ENCODE measurements at regions not wholly inside any gene's neighbourhood (a gene's known extent, or its start where the extent isn't known, plus 50 kb on each side); places are given as distances from the start of the nearest gene placed in this dataset. TPM values are rescaled to one million over a fixed set of nuclear protein-coding genes. Genes with fewer than 3 reads are reported as not detected.

DNA sequence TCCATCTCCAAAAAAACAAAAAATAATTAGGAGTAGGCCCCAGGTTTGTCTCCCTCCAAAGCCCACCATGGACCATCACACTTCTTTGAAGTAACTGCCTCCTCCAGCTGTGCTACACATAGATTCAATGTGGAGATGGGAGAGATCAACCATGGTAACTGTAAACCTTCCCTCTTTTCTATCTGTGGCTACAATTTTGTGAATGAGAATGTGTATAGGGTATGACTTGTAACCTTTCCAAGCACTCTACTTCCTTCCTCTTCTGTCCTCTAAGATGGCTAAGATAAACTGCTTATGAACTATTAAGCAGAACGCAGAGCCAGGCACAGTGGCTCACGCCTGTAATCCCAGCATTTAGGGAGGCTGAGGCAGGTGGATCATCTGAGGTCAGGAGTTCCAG lies 55.5 kb upstream of the ATP11B start:
- no peak overlapping the region for H3K4me3 ChIP-seq (ENCODE audit: low read depth, low read length)
- TF ChIP-seq, protein P1, sequence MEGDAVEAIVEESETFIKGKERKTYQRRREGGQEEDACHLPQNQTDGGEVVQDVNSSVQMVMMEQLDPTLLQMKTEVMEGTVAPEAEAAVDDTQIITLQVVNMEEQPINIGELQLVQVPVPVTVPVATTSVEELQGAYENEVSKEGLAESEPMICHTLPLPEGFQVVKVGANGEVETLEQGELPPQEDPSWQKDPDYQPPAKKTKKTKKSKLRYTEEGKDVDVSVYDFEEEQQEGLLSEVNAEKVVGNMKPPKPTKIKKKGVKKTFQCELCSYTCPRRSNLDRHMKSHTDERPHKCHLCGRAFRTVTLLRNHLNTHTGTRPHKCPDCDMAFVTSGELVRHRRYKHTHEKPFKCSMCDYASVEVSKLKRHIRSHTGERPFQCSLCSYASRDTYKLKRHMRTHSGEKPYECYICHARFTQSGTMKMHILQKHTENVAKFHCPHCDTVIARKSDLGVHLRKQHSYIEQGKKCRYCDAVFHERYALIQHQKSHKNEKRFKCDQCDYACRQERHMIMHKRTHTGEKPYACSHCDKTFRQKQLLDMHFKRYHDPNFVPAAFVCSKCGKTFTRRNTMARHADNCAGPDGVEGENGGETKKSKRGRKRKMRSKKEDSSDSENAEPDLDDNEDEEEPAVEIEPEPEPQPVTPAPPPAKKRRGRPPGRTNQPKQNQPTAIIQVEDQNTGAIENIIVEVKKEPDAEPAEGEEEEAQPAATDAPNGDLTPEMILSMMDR (IDR thresholded peaks at IDR 0.05; ENCODE audit: insufficient read depth, low read depth, low read length): no peak
- no peak for DNase-seq (ENCODE audit: low read depth)

DNA sequence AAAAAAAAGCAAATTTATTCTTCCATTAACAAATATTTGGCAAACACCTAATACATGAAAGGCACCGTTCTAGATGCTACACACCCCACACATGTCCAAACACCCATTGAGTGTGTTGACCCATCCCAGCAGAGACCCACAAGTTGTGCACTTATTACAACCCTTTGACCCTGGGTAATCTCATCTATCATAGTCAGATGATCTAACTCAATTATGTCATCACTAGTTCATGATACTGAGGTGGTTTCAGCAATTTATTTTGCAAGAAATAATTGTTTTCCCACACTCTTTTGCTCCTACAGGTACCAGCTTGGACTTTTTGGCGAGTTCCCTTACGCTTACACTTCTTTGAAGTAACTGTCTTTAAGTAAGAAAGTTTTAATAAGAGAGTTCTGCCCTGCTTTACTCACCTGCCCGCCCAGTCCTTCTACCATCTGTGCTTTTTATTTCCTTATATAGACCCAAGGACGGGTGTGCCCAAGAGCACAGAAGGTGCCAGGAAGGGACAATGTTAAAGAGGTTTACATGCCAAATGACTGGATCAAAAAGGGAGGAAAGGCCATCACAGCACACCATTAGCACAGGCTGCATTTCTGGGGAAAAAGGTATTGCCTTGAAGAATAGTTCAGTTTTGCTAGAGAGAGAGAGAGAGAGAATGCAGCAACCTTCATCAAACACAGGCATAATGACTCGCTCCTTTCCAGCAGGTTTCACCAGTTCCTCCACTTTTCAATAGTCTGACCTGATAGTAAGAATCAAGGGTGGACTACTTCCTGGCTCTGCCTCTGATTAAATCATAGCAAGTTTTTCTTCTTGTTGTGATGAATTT lies 54.5 kb upstream of the ATP11B start:
- no peak overlapping the region for H3K4me3 ChIP-seq (ENCODE audit: low read depth, low read length)
- TF ChIP-seq, protein P1 (IDR thresholded peaks at IDR 0.05; ENCODE audit: insufficient read depth, low read depth, low read length): no peak
- DNase-seq (ENCODE audit: low read depth): no peak

GRCh38 chr3:182739619-182740018 lies 53.7 kb upstream of the ATP11B start:
- TF ChIP-seq, protein P1 (IDR thresholded peaks at IDR 0.05; ENCODE audit: insufficient read depth, low read depth, low read length): no peak
- peak; percentile 18 for DNase-seq (ENCODE audit: low read depth)
- no peak overlapping the region for H3K4me3 ChIP-seq (ENCODE audit: low read depth, low read length)

- H3K4me3 ChIP-seq (ENCODE audit: low read depth, low read length): no peak overlapping the region
- TF ChIP-seq, protein P1 (IDR thresholded peaks at IDR 0.05; ENCODE audit: insufficient read depth, low read depth, low read length): no peak
- DNase-seq (ENCODE audit: low read depth): no peak
Observed at GRCh38 chr3:182740710-182741109, 52.6 kb upstream of the ATP11B start.

DNA sequence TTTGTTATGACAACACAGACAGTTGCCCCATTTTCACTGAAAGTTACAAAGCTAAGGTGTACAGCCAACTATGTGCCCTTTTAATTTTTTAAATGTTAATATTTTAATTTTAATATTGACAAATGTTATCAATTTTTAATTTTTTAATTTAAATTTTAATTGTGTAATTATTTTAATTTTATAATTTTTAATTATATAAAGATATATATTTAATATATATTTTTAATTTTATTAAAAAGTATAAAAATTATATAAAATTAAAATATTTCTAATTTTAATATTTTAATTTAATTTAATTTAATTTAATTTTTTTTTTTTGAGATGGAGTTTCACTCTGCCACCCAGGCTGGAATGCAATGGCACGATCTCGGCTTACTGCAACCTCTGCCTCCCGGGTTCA lies 52.1 kb upstream of the ATP11B start:
- no peak for DNase-seq (ENCODE audit: low read depth)
- TF ChIP-seq, protein P1 (IDR thresholded peaks at IDR 0.05; ENCODE audit: insufficient read depth, low read depth, low read length): no peak
- no peak overlapping the region for H3K4me3 ChIP-seq (ENCODE audit: low read depth, low read length)

Small RNA genes in the stretch of these regions (small RNA-seq; reads per million reads assigned to genes)
- not detected for gene RN7SKP265

All from fibroblast of villous mesenchyme (primary cell).